ENCODE measurements at regions not wholly inside any gene's neighbourhood (a gene's known extent, or its start where the extent isn't known, plus 50 kb on each side); places are given as distances from the start of the nearest gene placed in this dataset.

- TF ChIP-seq CTCF (IDR thresholded peaks at IDR 0.05; ENCODE audit: low read length) (no peak), EZH2 (optimal IDR thresholded peaks at IDR 0.05; ENCODE audit: low read depth, low read length) (no peak)
These were observed 171.5 kb downstream of the NUP210 start for GRCh38 chr3:13248640-13249039.
